ENCODE measurements at regions not wholly inside any gene's neighbourhood (a gene's known extent, or its start where the extent isn't known, plus 50 kb on each side); places are given as distances from the start of the nearest gene placed in this dataset.
"Not testable (repeated sequence)": the region's sequence is repeated elsewhere in the genome, so short reads cannot be mapped to it uniquely, and the experiment has no call there.

DNA sequence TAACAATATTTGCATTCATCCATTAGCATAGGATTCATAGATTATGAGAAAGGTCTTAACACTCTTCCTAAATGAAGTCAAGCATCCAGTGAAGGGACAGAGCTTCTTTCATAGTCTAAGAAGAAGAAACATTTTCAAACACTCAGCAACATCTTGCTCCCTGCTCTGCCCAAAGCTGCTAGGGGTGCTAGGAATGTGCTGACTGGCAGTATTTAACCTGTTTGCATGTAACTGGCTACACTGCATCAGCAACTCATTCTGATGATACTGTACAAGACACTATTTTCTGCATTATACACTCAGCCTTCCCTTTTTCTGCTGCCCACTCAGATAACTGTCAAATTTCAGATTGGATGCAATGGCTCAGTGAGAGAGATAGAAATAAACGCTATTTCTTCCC is 495.1 kb upstream of the ARID1B start:
- DNase-seq (ENCODE audit: low spot score): no peak

DNA sequence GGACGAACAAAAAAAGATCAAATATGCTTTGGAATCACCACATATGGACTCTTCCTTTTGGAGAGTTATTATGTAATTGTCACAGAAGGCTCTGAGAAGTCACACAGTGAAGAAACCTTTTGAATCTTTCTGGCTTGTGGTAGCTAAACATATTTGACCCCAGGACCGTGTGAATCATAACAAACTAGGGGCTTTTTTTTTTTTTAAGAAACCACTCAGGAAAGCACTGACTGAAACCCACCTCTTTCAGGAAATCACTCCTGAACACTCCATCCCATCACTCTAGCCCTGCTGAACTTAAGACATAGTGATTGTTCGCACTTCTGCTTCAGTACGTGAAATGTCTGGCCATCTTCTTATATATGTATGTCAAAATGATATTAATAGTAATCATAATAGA is 495.9 kb upstream of the ARID1B start:
- DNase-seq (ENCODE audit: low spot score): no peak

DNA sequence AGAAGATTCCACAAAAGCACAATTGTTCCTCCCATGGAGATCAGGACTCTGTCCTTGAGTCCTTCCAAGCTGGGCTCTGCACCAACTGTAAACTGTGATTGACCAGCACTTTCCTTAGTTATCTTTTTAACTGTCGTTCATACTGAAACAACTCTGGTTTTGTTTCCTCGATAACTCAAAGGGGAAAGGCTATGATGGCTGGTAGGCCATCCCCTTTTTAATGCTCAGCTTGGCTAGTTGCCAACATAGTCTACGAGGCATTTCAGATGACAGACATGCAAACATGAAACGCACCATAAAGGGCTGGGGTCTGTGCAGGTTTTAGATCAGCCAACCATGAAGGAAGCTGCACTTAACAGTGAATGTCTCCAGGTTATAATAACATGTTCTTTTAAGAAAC is 497.1 kb upstream of the ARID1B start:
- DNase-seq (ENCODE audit: low spot score): peak; percentile 92

DNA sequence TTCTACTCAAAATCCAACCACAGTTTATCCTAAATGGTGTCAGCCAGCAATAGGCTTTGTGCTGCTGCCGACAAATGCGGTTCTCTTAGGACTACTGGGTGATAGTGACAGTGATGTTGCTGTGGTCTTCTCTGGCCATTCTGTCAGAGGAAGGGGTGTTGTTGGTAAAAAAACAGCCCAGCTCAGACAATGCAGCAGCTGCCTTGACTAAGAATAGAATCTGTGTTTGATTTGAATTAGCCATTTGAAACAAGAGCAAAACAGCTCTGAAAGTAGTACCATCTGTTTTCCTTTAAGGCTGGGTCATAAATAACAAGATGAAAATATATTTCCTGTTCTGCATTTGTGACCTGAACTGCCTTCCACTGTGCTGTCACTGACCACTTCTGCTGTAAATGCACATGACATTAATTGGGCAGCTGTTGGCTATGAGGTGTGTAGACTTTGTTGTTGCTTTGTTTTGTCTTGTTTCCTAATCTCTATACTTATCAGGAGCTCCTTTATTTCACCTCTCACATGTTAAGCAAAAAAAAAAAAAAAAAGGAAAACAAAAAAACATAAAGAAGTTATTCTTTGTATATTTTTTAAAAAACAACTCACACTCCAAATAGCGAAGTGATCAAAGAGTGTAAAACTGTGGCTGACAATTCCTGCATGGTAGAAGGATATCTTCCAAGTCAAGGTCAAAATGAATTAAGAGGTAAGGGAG is 497.8 kb upstream of the ARID1B start:
- peak; percentile 73 for DNase-seq (ENCODE audit: low spot score)

DNA sequence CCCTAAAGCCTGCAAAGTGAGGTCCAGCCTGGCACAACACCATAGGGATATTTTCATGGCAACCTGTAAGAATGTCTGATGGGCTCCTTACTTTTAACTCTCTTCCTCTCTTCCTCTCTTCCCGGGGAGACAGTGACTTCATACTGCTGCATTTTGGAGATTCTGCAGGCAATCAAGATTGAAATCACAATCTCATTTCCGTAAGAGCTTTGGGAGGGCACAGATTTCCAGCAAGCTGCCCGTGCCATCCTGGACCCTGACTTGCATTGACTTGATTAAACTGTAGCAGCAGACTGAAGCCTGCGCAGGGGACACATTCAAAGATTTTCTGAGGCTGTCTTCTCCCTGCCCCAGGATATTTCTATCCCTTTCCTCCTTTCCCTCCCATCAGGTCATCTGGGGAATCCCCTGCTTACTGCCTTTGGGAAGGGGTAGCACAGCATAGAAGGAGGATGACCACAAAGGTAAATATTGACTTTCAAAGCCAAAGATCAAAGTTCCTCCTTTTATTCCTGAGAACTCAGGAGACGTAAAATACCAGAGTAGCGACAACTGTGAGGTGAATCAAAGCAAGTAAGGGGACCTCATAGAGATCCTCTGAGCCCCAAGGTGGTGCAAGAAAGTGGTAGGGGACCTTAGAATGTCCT is 504.0 kb upstream of the ARID1B start:
- no peak for DNase-seq (ENCODE audit: low spot score)

DNA sequence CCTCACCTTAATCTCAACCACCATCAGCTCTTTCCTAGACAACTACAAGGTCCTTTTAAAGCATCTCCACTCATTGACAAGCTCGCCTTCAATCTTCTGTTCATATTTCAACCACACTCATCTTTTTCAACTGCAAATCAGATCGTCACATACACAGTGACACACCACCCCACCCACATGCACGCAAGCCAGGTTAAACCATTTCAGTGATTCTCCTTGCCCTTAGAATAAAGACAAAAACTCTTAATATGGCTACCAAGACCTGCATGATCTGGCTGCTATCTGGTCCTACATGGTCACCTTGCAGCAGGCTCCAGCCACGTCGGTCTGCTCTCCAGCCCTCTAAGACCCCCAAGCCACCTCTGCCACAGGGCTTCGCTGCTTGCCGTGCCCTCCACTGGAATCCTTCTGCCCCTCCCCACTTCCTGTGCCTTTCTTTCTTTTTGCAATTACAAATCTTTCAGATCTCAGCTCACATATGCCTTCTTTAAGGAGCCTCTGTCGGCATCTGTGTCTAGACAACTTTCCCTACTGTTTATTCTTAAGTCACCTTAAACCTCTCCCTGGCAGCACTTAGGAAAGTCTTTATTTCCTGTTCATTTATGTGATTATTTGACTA is 507.3 kb upstream of the ARID1B start:
- DNase-seq (ENCODE audit: low spot score): no peak

DNA sequence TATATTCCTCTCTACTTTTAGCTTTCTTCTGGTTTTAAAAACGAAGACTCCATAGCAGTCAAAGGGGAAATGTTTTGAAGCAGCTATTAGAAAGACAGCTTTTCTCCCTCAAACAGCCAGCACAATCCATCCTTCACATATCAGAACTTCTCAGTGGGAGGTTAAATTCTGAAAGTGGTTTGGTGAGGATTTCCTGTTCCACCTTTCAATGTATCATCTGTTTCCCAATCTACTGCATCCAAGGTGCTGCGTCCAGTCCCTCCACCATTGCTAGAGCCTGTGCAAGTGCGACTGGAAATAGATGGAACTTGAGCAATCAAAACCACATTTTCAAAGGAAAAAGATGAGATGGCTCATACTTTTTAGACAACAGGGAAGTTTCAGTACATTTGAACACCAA is 508.3 kb upstream of the ARID1B start:
- no peak for DNase-seq (ENCODE audit: low spot score)

DNA sequence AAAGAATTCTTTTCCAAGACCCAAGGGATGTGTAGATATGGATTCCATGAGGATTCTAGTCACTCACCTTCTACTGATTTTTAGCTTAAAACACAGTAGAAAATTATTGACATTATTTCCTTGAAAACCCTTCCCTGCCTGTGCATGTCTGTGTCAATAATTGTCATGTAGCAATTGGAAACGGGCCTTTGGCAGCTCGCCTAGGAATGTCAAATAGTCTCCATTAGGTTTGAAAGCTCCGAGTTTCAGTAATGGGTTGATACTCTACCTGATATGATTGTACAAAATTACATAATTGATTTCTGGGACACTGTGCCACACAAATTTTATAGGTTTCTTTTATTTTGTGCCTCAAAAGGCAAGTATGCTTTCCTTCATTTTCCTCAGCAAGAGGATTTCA is 515.2 kb upstream of the ARID1B start:
- no peak for DNase-seq (ENCODE audit: low spot score)

DNA sequence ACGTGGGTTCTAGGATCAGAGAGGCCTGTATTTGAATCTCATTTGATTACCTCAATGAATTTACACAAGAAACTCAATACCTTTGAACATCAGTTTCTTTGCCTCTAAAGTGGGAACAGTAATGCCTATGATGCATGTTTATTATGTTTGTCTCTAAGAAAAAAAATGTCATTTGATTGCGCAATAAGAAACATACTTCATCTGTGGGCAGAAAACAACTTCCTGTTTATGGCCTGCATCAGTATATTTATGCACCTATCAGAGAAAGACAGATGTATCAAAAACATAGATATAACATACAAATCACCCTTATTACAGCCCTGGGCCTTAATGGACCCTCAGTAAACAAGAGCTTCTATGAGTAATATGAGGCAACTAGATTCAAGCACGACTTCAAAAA is 516.4 kb upstream of the ARID1B start:
- no peak for DNase-seq (ENCODE audit: low spot score)

DNA sequence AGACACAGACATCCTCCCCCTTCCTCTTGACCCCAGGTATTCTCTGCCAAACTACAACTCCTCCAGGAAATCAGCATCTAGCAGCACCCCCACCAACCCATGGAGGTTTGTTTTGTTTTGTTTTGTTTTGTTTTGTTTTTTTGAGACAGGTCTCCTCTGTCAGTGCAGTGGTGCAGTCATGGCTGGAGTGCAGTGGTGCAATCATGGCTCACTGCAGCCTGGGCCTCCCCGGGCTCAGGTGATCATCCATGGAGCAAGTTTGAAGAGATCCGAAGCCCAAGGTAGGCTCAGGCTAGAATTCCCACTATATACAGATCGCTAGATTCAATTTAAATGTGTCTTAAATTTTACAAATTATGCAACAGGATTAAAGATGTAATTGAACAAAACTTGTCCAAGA is 518.2 kb upstream of the ARID1B start:
- no peak for DNase-seq (ENCODE audit: low spot score)

DNA sequence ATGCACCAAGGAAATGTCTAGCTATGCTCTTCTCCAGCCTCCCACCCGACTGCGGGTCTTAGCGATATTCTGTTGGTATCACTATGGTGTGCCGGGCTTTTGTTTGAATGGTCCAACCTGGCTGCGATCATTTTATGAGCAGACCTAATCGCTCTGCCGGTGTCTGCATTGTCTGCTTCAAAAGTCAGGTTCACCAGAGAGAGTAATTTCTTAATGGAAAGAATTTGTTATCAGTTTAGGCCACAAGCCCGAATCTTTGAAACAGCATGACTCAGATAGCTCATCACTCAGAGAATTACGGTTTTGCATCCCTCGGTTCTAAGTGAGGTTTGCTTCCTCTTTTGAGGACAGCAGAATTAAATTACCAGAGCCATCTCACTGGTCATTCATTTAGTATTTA is 521.0 kb upstream of the ARID1B start:
- no peak for DNase-seq (ENCODE audit: low spot score)

DNA sequence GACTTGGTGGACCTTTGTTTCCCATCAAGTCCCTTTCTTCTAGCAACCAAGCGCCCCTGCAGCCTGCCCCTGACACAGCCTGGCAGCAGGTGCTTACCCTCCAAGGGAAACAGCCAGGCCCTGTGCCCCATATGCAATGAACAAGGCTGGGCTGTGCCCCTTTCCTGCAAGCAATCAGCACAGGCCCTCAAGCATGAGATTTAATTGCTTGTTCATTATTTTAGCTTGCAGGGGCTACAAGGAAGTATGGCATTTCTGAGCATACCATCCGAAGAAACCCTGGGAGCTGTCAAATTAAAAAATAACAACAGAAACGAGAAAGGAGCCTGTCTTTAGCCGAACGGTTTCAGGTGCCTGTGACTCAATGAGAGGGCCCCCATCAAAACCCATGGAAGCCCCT is 522.9 kb upstream of the ARID1B start:
- DNase-seq (ENCODE audit: low spot score): no peak

DNA sequence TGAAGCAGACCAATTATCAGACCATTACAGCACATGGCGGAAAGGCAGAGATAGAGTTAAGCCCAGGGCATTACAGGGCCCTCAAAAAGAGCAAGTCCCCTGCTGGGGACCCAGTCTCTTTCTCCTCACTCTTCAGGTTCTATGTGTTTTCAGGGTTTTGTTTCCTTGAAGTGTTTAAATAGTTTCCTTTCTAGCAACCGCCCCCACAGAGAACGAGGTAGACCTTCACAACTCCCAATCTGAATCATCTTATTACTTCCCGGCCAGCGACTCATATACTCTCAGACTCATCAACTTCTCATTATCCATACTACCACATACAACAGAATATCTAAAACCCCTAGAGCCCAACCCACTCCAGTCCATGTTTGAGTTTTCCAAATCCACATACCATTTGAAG is 526.6 kb upstream of the ARID1B start:
- no peak for DNase-seq (ENCODE audit: low spot score)

DNA sequence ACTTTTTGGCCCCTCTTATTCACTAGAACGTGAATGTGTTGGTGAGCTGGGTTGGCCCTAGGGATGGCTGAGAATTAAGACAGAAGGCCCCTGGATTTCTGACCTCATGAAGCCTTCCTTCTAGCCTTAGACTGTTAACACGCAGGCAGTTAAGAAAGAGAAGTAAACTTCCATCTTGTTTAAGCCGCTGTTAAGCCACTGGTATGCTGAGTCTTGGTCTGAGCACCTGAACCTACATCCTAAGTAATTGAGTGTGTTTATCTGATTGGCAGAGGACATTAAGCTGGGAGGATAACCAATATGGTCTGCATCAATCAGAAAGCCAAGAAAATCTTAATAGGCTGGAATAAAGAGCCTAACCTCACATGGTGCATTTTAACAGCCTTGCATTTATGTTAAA is 535.0 kb upstream of the ARID1B start:
- DNase-seq (ENCODE audit: low spot score): no peak

DNA sequence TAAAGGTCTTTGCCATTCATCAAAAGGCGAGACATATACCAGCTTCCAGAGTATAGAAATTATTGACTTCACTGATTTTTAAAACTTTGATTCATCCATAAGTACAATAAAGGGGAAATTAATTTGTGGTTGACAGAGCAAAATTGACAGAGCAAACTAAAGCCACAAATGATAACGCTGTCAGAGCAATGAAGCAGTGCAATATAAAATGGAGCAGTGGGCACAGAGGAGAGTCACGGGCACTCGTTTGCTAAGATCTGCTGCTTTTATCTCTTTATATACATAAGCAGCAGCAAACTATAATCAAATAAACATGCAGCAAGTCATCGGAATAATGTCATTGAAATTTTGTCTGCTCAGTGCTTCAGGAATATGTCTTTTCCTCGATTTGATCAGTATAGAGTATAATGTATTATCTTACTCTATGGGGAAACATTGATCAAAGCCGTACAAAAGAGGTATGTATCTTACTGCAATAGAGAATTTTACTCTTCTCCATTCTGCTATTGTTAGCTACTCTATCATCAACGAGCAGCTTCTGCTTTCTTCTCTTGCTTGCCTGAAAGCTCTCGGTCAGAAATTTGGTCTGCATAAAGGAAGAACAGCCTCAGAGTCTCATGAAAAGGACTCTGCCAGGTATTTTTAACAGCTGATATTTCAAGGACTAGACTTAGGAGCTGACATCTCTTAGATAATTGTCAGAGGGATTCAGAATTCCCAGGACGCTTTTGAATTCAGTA is 546.0 kb upstream of the ARID1B start:
- no peak for DNase-seq (ENCODE audit: low spot score)

DNA sequence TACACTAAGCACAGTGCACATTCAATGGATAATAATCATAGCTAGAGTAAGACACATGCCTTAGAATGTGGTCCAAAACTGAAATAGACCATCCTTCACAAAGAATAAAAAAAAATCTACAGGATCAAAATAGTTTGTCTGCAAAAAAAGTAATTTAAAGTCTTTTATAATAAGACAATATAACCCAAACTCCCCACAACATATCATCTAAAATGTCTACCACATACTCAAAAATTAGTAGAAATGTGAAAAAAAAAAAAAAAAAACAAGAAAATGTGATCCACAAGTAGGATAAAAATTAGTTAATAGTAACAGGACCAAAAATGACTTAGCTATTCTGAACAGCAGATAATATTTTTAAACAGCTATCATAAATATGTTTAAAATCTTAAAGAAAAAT is 557.2 kb upstream of the ARID1B start:
- DNase-seq (ENCODE audit: low spot score): no peak

DNA sequence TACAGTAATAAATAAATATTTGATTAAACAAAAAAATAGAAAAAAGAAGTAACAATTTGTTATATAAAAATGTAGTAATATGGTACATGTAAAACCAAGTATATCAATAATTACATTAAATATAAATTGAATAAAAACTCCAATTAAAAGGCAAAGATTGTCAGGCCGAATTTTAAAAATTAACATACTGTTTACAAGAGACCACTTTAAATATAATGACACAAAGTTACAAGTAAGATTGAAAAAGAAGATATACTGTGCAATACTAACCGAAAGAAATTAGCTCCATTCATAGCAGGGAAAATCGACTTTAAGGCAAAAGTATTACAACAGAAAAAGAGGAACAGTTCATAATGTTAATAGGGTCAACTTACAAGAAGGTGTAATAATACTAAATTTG is 571.5 kb upstream of the ARID1B start:
- DNase-seq (ENCODE audit: low spot score): no peak

DNA sequence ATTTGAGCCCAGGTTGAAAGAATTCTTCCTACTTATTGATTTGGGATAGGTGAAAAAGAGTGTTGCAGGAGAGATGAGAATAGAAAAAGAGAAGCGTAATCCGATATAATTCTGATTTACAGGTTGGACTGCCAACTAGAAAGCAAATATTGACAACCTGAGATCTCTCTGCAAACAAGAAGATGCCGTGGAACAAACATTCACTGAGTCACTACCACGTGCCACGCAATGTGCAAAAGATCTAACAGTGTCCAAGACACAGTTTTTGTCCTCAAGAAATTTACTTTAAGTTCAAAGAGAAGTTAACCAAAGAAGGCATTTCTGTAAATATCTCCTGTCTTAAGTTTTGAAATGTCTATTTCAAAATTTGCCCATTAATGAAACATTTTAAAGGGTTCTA is 578.0 kb upstream of the ARID1B start:
- no peak for DNase-seq (ENCODE audit: low spot score)

DNA sequence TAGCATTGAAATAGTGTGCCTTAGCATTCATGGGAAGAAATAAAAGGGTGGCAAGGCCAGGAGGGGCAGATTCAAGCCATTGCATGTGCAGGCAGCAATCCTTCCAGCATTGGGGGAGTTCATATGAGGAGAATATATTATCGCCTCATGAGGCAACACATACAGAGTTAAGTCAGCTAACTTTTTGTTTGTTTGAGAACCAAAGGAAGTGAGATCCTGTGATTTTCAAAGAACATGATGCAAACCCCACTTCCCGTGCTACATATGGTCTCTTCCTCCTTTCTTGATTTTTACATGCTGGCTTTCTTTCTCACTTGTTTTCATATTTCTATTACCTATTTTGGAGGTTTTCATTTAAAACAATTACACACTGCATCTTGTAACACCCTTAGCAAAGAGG is 579.7 kb upstream of the ARID1B start:
- DNase-seq (ENCODE audit: low spot score): no peak

DNA sequence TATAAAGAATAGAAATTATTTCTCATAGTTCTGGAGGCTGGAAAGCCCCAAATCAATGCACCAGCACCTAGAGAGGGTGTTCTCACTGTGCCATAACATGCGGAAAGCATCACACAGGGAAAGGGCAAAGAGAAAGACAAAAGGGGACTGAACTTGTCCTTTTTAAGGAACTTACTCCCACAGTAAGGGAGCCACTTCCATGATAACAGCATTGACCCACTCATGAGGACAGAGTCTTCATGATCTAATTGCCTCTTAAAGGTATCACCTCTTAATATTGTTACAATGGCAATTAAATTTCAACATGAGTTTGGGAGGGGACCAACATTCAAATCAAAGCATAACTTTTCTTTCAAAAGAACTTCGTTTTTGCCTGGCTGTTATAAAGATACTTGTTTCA is 582.2 kb upstream of the ARID1B start:
- DNase-seq (ENCODE audit: low spot score): no peak

DNA sequence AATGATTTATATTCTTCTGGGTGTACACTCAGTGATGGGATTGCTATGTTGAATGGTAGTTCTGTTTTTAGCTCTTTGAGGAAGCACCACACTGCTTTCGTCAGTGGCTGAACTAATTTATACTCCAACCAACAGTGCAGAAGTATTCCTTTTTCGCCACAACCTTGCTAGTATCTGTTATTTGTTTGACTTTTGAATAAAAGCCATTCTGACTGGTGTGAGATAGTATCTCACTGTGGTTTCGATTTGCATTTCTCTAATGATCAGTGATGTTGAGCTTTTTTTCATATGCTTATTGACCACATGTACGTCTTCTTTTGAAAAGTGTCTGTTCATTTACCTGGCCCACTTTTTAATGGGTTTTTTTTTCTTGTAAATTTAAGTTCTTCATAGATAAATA is 583.8 kb upstream of the ARID1B start:
- no peak for DNase-seq (ENCODE audit: low spot score)

DNA sequence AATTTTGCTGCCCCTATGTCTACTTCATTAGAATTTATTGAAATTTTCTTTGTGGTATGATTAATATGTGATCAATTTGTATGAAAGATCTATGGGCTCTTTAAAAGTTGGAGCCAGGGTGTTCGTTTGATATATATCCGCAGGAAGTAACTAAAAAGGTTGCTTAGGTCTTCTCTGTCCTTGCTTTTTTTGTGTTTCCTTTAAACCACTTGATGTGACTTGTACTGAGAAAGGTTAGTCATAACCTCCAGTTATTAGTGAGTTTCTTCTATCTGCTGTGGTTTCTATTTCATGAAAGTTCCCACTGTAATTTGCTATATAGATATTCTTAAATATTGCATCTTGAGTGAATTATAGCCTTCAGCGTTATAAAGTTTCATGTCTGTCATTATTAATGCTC is 585.3 kb upstream of the ARID1B start:
- no peak for DNase-seq (ENCODE audit: low spot score)

DNA sequence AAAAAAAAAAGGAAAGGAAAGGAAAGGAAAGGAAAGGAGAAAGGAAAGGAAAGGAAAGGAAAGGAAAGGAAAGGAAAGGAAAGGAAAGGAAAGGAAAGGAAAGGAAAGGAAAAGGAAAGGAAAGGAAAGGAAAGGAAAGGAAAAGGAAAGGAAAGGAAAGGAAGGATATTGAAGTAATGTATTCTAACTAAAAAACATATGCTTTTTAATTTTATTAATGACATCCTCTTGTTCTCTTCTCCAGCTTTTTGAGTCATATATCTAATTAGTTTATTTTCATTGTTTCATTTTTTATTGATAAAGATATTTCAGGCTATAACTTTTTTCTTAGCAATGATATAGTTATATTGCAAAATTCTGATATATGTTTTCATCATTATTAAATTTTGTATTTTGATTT is 585.8 kb upstream of the ARID1B start:
- DNase-seq (ENCODE audit: low spot score): not testable (repeated sequence)

All from NAMALWA (cell line).